ENCODE measurements at regions not wholly inside any gene's neighbourhood (a gene's known extent, or its start where the extent isn't known, plus 50 kb on each side); places are given as distances from the start of the nearest gene placed in this dataset.

DNA sequence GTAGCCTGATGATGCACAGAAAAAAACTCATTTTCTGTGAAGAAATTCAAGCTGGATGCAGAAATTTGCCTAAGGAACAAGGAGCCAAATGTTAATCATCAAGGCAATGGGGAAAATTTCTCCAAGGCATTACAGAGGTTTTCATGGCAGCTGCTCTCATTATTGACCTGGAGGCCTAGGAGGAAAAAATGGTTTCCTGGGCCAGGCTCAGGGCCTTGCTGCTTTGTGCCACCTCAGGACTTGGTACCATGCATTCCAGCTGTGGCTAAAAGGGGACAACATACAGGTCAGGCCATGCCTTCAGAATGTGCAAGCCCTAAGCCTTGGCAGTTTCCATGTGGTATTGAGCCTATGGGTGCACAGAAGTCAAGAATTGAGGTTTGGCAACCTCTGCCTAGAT lies 1320.1 kb upstream of the MIR17HG start:
- H3K4me3 ChIP-seq (ENCODE audit: insufficient read depth, low read length, poor library complexity, severe bottlenecking): no peak overlapping the region
- no peaks in the 10 kb centered on the region for H4K20me1 ChIP-seq (ENCODE audit: low read depth, low read length)
- H3K36me3 ChIP-seq (ENCODE audit: low read length): no peaks in the 10 kb centered on the region
- H3F3A ChIP-seq (ENCODE audit: insufficient read depth): no peaks in the 10 kb centered on the region
- no peak for TF ChIP-seq EZH2phosphoT487 (conservative IDR thresholded peaks at IDR 0.05; ENCODE audit: low read length)
- TF ChIP-seq, protein P1, sequence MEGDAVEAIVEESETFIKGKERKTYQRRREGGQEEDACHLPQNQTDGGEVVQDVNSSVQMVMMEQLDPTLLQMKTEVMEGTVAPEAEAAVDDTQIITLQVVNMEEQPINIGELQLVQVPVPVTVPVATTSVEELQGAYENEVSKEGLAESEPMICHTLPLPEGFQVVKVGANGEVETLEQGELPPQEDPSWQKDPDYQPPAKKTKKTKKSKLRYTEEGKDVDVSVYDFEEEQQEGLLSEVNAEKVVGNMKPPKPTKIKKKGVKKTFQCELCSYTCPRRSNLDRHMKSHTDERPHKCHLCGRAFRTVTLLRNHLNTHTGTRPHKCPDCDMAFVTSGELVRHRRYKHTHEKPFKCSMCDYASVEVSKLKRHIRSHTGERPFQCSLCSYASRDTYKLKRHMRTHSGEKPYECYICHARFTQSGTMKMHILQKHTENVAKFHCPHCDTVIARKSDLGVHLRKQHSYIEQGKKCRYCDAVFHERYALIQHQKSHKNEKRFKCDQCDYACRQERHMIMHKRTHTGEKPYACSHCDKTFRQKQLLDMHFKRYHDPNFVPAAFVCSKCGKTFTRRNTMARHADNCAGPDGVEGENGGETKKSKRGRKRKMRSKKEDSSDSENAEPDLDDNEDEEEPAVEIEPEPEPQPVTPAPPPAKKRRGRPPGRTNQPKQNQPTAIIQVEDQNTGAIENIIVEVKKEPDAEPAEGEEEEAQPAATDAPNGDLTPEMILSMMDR (IDR thresholded peaks at IDR 0.05; ENCODE audit: insufficient read depth, low read length, poor library complexity, severe bottlenecking): no peak
- no peak overlapping the region for H3K9ac ChIP-seq (ENCODE audit: low read length)
- H3K4me2 ChIP-seq (ENCODE audit: low read depth, low read length, poor library complexity, severe bottlenecking): no peak overlapping the region
- no peaks in the 10 kb centered on the region for H3K79me2 ChIP-seq (ENCODE audit: insufficient read depth, low read length)
- no peak overlapping the region for H2AFZ ChIP-seq (ENCODE audit: low read depth, low read length, severe bottlenecking)
- peaks cover 7% of the 10 kb centered on the region; the same call in 1 of the 2 replicates for H3K9me3 ChIP-seq (ENCODE audit: insufficient read depth, low read length)
- H3K9me2 ChIP-seq (replicated peaks; ENCODE audit: insufficient read depth, low read length): no peaks in the 10 kb centered on the region
- no peak overlapping the region for H3K27ac ChIP-seq (ENCODE audit: low read depth, low read length)
- no peaks in the 10 kb centered on the region for H3K27me3 ChIP-seq (ENCODE audit: low read length)

DNA sequence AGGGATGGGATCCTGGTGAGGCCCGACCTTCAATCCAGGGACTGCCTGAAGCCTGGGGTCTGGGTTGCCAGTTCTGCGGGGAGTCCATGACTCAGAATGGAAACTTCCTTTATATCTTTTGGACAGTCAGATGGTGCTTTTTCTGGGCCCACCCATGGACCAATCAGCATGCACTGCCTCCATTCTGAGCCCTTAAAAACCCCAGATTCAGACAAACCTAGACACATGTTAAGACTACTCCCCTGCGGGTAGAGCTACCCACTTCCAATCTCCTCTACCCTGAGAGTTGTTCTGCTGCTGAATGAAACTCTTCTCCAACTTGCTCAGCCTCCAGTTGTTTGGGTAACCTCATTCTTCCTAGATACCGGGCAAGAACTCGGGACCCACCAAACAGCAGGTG lies 1315.2 kb upstream of the MIR17HG start:
- H3K4me2 ChIP-seq (ENCODE audit: low read depth, low read length, poor library complexity, severe bottlenecking): no peak overlapping the region
- H3K9me3 ChIP-seq (ENCODE audit: insufficient read depth, low read length): peaks cover 7% of the 10 kb centered on the region; the same call in 1 of the 2 replicates
- H2AFZ ChIP-seq (ENCODE audit: low read depth, low read length, severe bottlenecking): no peak overlapping the region
- H3K27ac ChIP-seq (ENCODE audit: low read depth, low read length): no peak overlapping the region
- no peaks in the 10 kb centered on the region for H3K79me2 ChIP-seq (ENCODE audit: insufficient read depth, low read length)
- TF ChIP-seq EZH2phosphoT487 (conservative IDR thresholded peaks at IDR 0.05; ENCODE audit: low read length): no peak
- TF ChIP-seq, protein P1 (IDR thresholded peaks at IDR 0.05; ENCODE audit: insufficient read depth, low read length, poor library complexity, severe bottlenecking): no peak
- H4K20me1 ChIP-seq (ENCODE audit: low read depth, low read length): no peaks in the 10 kb centered on the region
- H3K27me3 ChIP-seq (ENCODE audit: low read length): no peaks in the 10 kb centered on the region
- H3F3A ChIP-seq (ENCODE audit: insufficient read depth): no peaks in the 10 kb centered on the region
- H3K4me3 ChIP-seq (ENCODE audit: insufficient read depth, low read length, poor library complexity, severe bottlenecking): no peak overlapping the region
- no peaks in the 10 kb centered on the region for H3K36me3 ChIP-seq (ENCODE audit: low read length)
- H3K9me2 ChIP-seq (replicated peaks; ENCODE audit: insufficient read depth, low read length): no peaks in the 10 kb centered on the region
- no peak overlapping the region for H3K9ac ChIP-seq (ENCODE audit: low read length)

DNA sequence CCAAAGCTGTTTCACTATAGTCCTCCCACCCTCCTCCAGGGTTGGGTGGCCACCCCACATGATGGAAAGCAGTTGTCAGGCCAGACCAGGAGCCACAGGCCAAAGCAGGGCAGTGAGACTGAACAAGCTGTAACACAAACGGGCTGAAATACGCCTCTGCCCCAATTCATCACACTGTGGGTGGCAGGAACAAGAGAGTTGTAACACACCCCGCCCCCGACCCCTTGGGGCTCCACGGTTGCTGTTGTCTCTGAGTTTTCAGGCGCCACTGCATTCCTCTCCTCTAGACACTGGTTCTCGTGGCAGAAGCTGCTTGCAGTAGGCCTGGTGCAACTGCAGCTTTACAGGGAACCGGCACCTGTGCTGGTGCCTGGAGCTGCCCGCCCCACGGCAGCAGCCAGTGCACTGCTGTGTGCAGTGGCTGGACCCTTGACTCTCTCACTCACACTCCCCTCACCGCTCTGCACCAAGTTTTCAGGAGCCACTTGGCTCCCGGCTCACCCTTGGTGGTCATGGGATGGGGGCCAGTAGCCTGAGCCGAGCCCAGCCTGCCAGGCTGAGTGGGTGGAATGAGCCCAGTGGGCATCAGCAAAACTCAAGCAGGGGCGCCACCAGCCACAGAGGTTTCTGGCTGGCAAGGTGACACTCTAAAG lies 1314.5 kb upstream of the MIR17HG start:
- H3K9me2 ChIP-seq (replicated peaks; ENCODE audit: insufficient read depth, low read length): no peaks in the 10 kb centered on the region

More for the DNA sequence above, 1314.5 kb upstream of the MIR17HG start:
- H3K9ac ChIP-seq (ENCODE audit: low read length): no peak overlapping the region
- H2AFZ ChIP-seq (ENCODE audit: low read depth, low read length, severe bottlenecking): no peak overlapping the region
- TF ChIP-seq, protein P1 (IDR thresholded peaks at IDR 0.05; ENCODE audit: insufficient read depth, low read length, poor library complexity, severe bottlenecking): no peak
- no peak for TF ChIP-seq EZH2phosphoT487 (conservative IDR thresholded peaks at IDR 0.05; ENCODE audit: low read length)
- H3F3A ChIP-seq (ENCODE audit: insufficient read depth): no peaks in the 10 kb centered on the region
- H3K4me2 ChIP-seq (ENCODE audit: low read depth, low read length, poor library complexity, severe bottlenecking): no peak overlapping the region
- peaks cover 3% of the 10 kb centered on the region; the same call in 1 of the 2 replicates for H3K9me3 ChIP-seq (ENCODE audit: insufficient read depth, low read length)
- H3K36me3 ChIP-seq (ENCODE audit: low read length): no peaks in the 10 kb centered on the region
- no peaks in the 10 kb centered on the region for H4K20me1 ChIP-seq (ENCODE audit: low read depth, low read length)
- no peaks in the 10 kb centered on the region for H3K27me3 ChIP-seq (ENCODE audit: low read length)
- no peak overlapping the region for H3K4me3 ChIP-seq (ENCODE audit: insufficient read depth, low read length, poor library complexity, severe bottlenecking)
- H3K79me2 ChIP-seq (ENCODE audit: insufficient read depth, low read length): no peaks in the 10 kb centered on the region
- H3K27ac ChIP-seq (ENCODE audit: low read depth, low read length): no peak overlapping the region
